ENCODE measurements at regions not wholly inside any gene's neighbourhood (a gene's known extent, or its start where the extent isn't known, plus 50 kb on each side); places are given as distances from the start of the nearest gene placed in this dataset.

GRCh38 chr15:96052154-96052553, 278.3 kb upstream of the NR2F2 start:
- Histone ChIP-seq H3K27ac (no peak overlapping the region), H3K9me3 (no peaks in the 10 kb centered on the region), H3K36me3 (no peaks in the 10 kb centered on the region), H3K4me3 (no peak overlapping the region), H3K27me3 (replicated peaks; ENCODE audit: insufficient read depth) (no peaks in the 10 kb centered on the region), H3K4me1 (replicated peaks) (no peaks in the 10 kb centered on the region)
- intact Hi-C loops (cut with DNase I): loop anchor here (10.0 kb wide), 1 partner anchor 273 kb away; no protein-coding TSS in a partner anchor
- TF ChIP-seq POLR2AphosphoS5 (IDR thresholded peaks at IDR 0.05): no peak
- no peak for TF ChIP-seq POLR2A (IDR thresholded peaks at IDR 0.05)
- no peak for TF ChIP-seq CTCF (IDR thresholded peaks at IDR 0.05)
- DNase-seq (ENCODE audit: low spot score): no peak
- WGBS: 73% methylated on average over 4 of the region's 4 CpGs

- H3K36me3 ChIP-seq: no peaks in the 10 kb centered on the region
- H3K4me1 ChIP-seq (replicated peaks): no peaks in the 10 kb centered on the region
- peak overlapping the region; percentile 18 to 54 for H3K27ac ChIP-seq
- 44% methylated on average over 14 of the region's 18 CpGs for WGBS
- peak overlapping the region in 1 of 2 donors; percentile 8 for H3K4me3 ChIP-seq
- no peak for DNase-seq (ENCODE audit: low spot score)
- H3K9me3 ChIP-seq: no peaks in the 10 kb centered on the region
- TF ChIP-seq POLR2AphosphoS5 (IDR thresholded peaks at IDR 0.05) (no peak), POLR2A (IDR thresholded peaks at IDR 0.05) (no peak), CTCF (IDR thresholded peaks at IDR 0.05) (no peak)
- no peaks in the 10 kb centered on the region for H3K27me3 ChIP-seq (replicated peaks; ENCODE audit: insufficient read depth)
- intact Hi-C loops (cut with DNase I): loop anchor here (10.0 kb wide), 1 partner anchor 272 kb away; no protein-coding TSS in a partner anchor
Observed at GRCh38 chr15:96052572-96053030, 277.9 kb upstream of the NR2F2 start.

GRCh38 chr15:96053031-96053780, 277.3 kb upstream of the NR2F2 start:
- TF ChIP-seq POLR2A (IDR thresholded peaks at IDR 0.05): no peak
- TF ChIP-seq POLR2AphosphoS5 (IDR thresholded peaks at IDR 0.05): no peak
- TF ChIP-seq CTCF (IDR thresholded peaks at IDR 0.05): no peak
- no peaks in the 10 kb centered on the region for H3K4me1 ChIP-seq (replicated peaks)
- 9% methylated on average over 36 of the region's 36 CpGs for WGBS
- H3K27ac ChIP-seq: peak overlapping the region; percentile 18 to 54
- no peaks in the 10 kb centered on the region for H3K27me3 ChIP-seq (replicated peaks; ENCODE audit: insufficient read depth)
- H3K4me3 ChIP-seq: peak overlapping the region; percentile 8 to 16
- intact Hi-C loops (cut with DNase I): loop anchor here (10.0 kb wide), 1 partner anchor 272 kb away; no protein-coding TSS in a partner anchor
- DNase-seq (ENCODE audit: low spot score): peak; percentile 42
- no peaks in the 10 kb centered on the region for H3K9me3 ChIP-seq
- no peaks in the 10 kb centered on the region for H3K36me3 ChIP-seq

- WGBS: 40% methylated on average over 14 of the region's 14 CpGs
- TF ChIP-seq CTCF (IDR thresholded peaks at IDR 0.05) (no peak), POLR2AphosphoS5 (IDR thresholded peaks at IDR 0.05) (no peak), POLR2A (IDR thresholded peaks at IDR 0.05) (no peak)
- Histone ChIP-seq H3K4me1 (replicated peaks) (no peaks in the 10 kb centered on the region), H3K4me3 (no peak overlapping the region), H3K27me3 (replicated peaks; ENCODE audit: insufficient read depth) (no peaks in the 10 kb centered on the region), H3K27ac (peak overlapping the region; percentile 18 to 54), H3K36me3 (no peaks in the 10 kb centered on the region), H3K9me3 (no peaks in the 10 kb centered on the region)
- intact Hi-C loops (cut with DNase I): loop anchor here (10.0 kb wide), 1 partner anchor 271 kb away; no protein-coding TSS in a partner anchor
- peak; percentile 13 for DNase-seq (ENCODE audit: low spot score)
Observed at GRCh38 chr15:96053781-96054428, 276.6 kb upstream of the NR2F2 start.
